HCT116 (cell line): ENCODE measurements at regions not wholly inside any gene's neighbourhood (a gene's known extent, or its start where the extent isn't known, plus 50 kb on each side); places are given as distances from the start of the nearest gene placed in this dataset.
A peak's percentile ranks its signal among the peaks of the same experiment; 100 is the strongest.
"Not testable (repeated sequence)": the region's sequence is repeated elsewhere in the genome, so short reads cannot be mapped to it uniquely, and the experiment has no call there.

Source experiments
- ATAC-seq: fragments of 200-7000 bp; cut with Tn5 transposase; 2 replicates; pipeline ENCODE4 v1.9.1; 2020; ENCODE audit warnings: mild to moderate bottlenecking, moderate library complexity
- BruUV-seq: library from RNA; stranded (reverse); fragments of 400-500 nt; replicated peaks from 2 replicates; lab custom pipeline; 2021; lab: Mats Ljungman, UMichigan
- CTCF ChIA-PET: fragments of 300-600 bp; sonication (Branson Sonifier 250); formaldehyde crosslinking; loops from one replicate; lab custom pipeline; 2021; ENCODE audit warnings: antibody characterized with exemption; lab: Charles Lee
- POLR2A ChIA-PET: fragments of 300-600, 350-600 bp; sonication (Branson Sonifier 250); formaldehyde crosslinking; loops from one replicate; lab custom pipeline; 2021; ENCODE audit warnings: antibody characterized with exemption; lab: Charles Lee
- RAD21 ChIA-PET, 2 experiments: fragments of 300-600 bp; sonication (Branson Sonifier 250); formaldehyde crosslinking; loops; one replicate each; lab custom pipeline; 2023; ENCODE audit warnings: low total read pairs in 2 of 2; ENCODE audit not compliant: uncharacterized antibody in 2 of 2, unreplicated experiment in 2 of 2, low non-redundant PET in 1 of 2; lab: Charles Lee
- DNase-seq: peaks from one replicate; pipeline ENCODE4 v3.0.0-alpha.2; 2010; ENCODE audit warnings: low read depth, low spot score
- H2AFZ ChIP-seq: fragments of 200-600 bp; shearing (Covaris generic), sonication (generic); 2 replicates; pipeline ENCODE4 v1.6.1; 2017; ENCODE audit warnings: low read depth, mixed run types, mixed read lengths, antibody characterized with exemption, low read length; ENCODE audit not compliant: poor library complexity, severe bottlenecking
- H3K27ac ChIP-seq: 2 replicates; pipeline ENCODE4 v1.5.1; 2012; ENCODE audit warnings: low read depth, low read length
- H3K27me3 ChIP-seq: fragments of 200-600 bp; sonication (generic); 2 replicates; pipeline ENCODE4 v1.6.1; 2016; ENCODE audit warnings: mixed run types, low read length, mixed read lengths; ENCODE audit not compliant: insufficient read depth
- H3K36me3 ChIP-seq, 2 experiments: fragments of 200-500 bp in 1 of 2; fragments of 200-600 bp in 1 of 2; sonication (Bioruptor generic) in 1 of 2; sonication (generic) in 1 of 2; 2 replicates each; pipeline versions ENCODE4 v1.5.1 to v1.6.1; 2014 to 2016; ENCODE audit warnings: low read length in 2 of 2, inconsistent platforms in 1 of 2, mixed read lengths in 1 of 2, mixed run types in 1 of 2; ENCODE audit not compliant: insufficient read depth in 2 of 2, control insufficient read depth in 1 of 2
- H3K4me1 ChIP-seq, 2 experiments: fragments of 200-600 bp in 1 of 2; sonication (generic) in 1 of 2; 2 replicates each; pipeline versions ENCODE4 v1.5.1 to v1.6.1; 2012 to 2017; ENCODE audit warnings: low read length in 2 of 2, inconsistent platforms in 1 of 2, mild to moderate bottlenecking in 1 of 2, mixed read lengths in 1 of 2, mixed run types in 1 of 2, moderate library complexity in 1 of 2; ENCODE audit not compliant: insufficient read depth in 2 of 2, control insufficient read depth in 1 of 2
- H3K4me2 ChIP-seq: fragments of 200-600 bp; sonication (generic); 2 replicates; pipeline ENCODE4 v1.6.1; 2017; ENCODE audit warnings: mixed run types, low read length, mixed read lengths
- H3K4me3 ChIP-seq, 2 experiments: fragments of 200-600 bp in 1 of 2; sonication (generic) in 1 of 2; replicated peaks in 1 of 2; 2 replicates each; pipeline ENCODE4 v1.5.1; 2011 to 2016; ENCODE audit warnings: low read length in 2 of 2, control low read depth in 1 of 2, low read depth in 1 of 2, mild to moderate bottlenecking in 1 of 2, mixed read lengths in 1 of 2, mixed run types in 1 of 2
- H3K79me2 ChIP-seq: fragments of 200-600 bp; sonication (generic); 2 replicates; pipeline ENCODE4 v1.6.1; 2017; ENCODE audit warnings: mild to moderate bottlenecking, mixed run types, low read length, moderate library complexity, mixed read lengths; ENCODE audit not compliant: insufficient read depth
- H3K9ac ChIP-seq: fragments of 200-600 bp; sonication (generic); 2 replicates; pipeline ENCODE4 v1.6.1; 2016; ENCODE audit warnings: low read length, mixed read lengths
- H3K9me2 ChIP-seq: fragments of 200-600 bp; sonication (generic), shearing (Covaris generic); 2 replicates; pipeline ENCODE4 v1.6.1; 2017; ENCODE audit warnings: mixed run types, mild to moderate bottlenecking, moderate library complexity; ENCODE audit not compliant: insufficient read depth
- H3K9me3 ChIP-seq, 2 experiments: fragments of 200-500 bp in 1 of 2; fragments of 200-600 bp in 1 of 2; sonication (Bioruptor generic) in 1 of 2; sonication (generic) in 1 of 2; 2 replicates each; pipeline ENCODE4 v1.6.1; 2014 to 2017; ENCODE audit warnings: low read length in 2 of 2, mixed read lengths in 2 of 2, inconsistent platforms in 1 of 2, low read depth in 1 of 2, mild to moderate bottlenecking in 1 of 2, mixed run types in 1 of 2, moderate library complexity in 1 of 2; ENCODE audit not compliant: control insufficient read depth in 1 of 2, insufficient read depth in 1 of 2
- H4K20me1 ChIP-seq: fragments of 200-600 bp; sonication (generic), shearing (Covaris generic); 2 replicates; pipeline ENCODE4 v1.6.1; 2017; ENCODE audit warnings: mixed run types, mild to moderate bottlenecking, moderate library complexity; ENCODE audit not compliant: insufficient read depth
- CBX3 ChIP-seq: IDR thresholded peaks from 2 replicates; pipeline ENCODE4 v1.6.1; 2012; ENCODE audit warnings: low read depth
- EZH2 ChIP-seq: fragments of 200-600 bp; sonication (generic); IDR thresholded peaks from 2 replicates; pipeline ENCODE4 v1.6.1; 2017; ENCODE audit warnings: antibody characterized with exemption, mixed run types
- EZH2phosphoT487 ChIP-seq: fragments of 200-600 bp; IDR thresholded peaks from 2 replicates; pipeline ENCODE4 v1.6.1; 2018; ENCODE audit warnings: antibody characterized with exemption, borderline replicate concordance
- FOSL1 ChIP-seq: IDR thresholded peaks from 2 replicates; pipeline ENCODE4 v1.6.1; 2012; ENCODE audit warnings: low read depth
- POLR2AphosphoS5 ChIP-seq: IDR thresholded peaks from 2 replicates; pipeline ENCODE4 v1.6.1; 2011; ENCODE audit warnings: mild to moderate bottlenecking, low read depth, low read length, moderate library complexity
- ZFX ChIP-seq: fragments of 450-650 bp; IDR thresholded peaks from 2 replicates; pipeline ENCODE4 v1.6.1; 2017
- intact Hi-C: fragments of 100-400 bp; cut with micrococcal nuclease; formaldehyde crosslinking; loops from 2 replicates; pipeline ENCODE4 v1.10.0; 2022
- TF ChIP-seq, protein P1 (sequence below): IDR thresholded peaks from 2 replicates; pipeline ENCODE4 v1.6.1; 2012
- TF ChIP-seq, protein P2 (sequence below): IDR thresholded peaks from 2 replicates; pipeline ENCODE4 v1.6.1; 2011; ENCODE audit warnings: mild to moderate bottlenecking, low read length, moderate library complexity; ENCODE audit not compliant: insufficient replicate concordance; ENCODE audit errors: extremely low read depth
- TF ChIP-seq, protein P3 (sequence below), 3 experiments: fragments of 200-600 bp in 1 of 3; sonication (generic) in 1 of 3; IDR thresholded peaks in 2 of 3; conservative IDR thresholded peaks in 1 of 3; 2 replicates each; pipeline ENCODE4 v1.5.1; 2012 to 2017; ENCODE audit warnings: low read depth in 2 of 3, low read length in 2 of 3, antibody characterized with exemption in 1 of 3, borderline replicate concordance in 1 of 3, control low read depth in 1 of 3, mild to moderate bottlenecking in 1 of 3, mixed read lengths in 1 of 3, mixed run types in 1 of 3, moderate library complexity in 1 of 3; ENCODE audit not compliant: insufficient read depth in 1 of 3

DNA sequence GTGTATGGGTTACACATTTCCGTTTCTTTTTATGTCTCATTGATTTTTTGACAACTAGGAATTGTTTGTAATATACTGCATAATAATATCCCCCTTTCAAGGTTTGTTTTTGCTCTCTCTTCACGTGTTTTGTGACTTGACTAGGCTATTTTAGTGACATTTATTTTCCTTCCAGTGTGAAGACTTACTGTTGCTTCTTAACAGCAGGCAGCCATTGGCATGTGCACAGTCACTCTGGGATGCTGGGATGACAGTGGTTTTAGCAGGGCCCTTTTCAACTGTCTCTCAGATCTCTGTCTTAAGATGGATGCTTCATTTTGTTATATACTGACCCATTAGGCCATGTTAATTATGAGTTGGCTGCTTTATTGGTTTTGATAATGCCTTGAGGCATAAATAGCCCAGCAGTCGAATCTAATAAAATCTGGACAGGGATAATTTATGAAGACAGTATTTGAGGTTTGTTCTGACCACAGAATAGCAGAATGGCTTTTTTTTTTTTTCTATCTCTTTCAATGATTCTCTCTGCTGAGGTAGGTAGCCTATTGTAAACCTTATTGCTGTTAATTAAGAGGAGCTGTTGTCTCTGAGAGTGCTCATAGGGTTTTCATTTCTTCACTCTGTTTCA is 536.0 kb downstream of the GABRG2 start (continued):
- no peak for TF ChIP-seq EZH2phosphoT487
- TF ChIP-seq, protein P1, sequence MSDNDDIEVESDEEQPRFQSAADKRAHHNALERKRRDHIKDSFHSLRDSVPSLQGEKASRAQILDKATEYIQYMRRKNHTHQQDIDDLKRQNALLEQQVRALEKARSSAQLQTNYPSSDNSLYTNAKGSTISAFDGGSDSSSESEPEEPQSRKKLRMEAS: no peak
- no peak for TF ChIP-seq FOSL1
- TF ChIP-seq POLR2AphosphoS5: no peak
- TF ChIP-seq ZFX: no peak
- no peak for TF ChIP-seq EZH2
- TF ChIP-seq, protein P2, sequence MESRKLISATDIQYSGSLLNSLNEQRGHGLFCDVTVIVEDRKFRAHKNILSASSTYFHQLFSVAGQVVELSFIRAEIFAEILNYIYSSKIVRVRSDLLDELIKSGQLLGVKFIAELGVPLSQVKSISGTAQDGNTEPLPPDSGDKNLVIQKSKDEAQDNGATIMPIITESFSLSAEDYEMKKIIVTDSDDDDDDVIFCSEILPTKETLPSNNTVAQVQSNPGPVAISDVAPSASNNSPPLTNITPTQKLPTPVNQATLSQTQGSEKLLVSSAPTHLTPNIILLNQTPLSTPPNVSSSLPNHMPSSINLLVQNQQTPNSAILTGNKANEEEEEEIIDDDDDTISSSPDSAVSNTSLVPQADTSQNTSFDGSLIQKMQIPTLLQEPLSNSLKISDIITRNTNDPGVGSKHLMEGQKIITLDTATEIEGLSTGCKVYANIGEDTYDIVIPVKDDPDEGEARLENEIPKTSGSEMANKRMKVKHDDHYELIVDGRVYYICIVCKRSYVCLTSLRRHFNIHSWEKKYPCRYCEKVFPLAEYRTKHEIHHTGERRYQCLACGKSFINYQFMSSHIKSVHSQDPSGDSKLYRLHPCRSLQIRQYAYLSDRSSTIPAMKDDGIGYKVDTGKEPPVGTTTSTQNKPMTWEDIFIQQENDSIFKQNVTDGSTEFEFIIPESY: no peak

DNA sequence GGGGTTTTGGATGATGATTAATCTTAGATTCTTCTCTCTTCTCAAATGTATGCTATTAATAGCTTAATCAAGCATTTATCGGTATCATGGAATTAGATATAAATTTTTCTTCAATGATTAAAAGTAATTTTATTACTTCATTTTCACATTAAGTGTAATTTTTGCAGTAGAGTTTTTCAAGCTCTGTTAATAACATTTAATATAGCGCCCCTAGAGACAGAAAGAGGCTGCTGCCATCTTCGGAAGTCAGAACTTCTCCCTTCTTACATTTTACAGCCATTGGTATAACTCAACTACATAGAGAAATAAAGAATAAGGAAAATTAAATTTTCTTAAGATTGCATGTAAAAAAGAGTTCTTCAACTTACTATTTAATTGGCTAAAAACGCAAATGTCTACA is 540.3 kb downstream of the GABRG2 start:
- no peak for ATAC-seq
- Histone ChIP-seq H3K4me2 (no peak overlapping the region), H3K9me3 (peaks cover 6 to 9% of the 10 kb centered on the region in 2 experiments; a peak in 2 of 4 replicates), H3K27me3 (no peaks in the 10 kb centered on the region), H3K4me3 (no peak overlapping the region), H3K36me3 (no peaks in the 10 kb centered on the region), H2AFZ (no peak overlapping the region)
- no peak for DNase-seq
- ChIA-PET POLR2A (no interaction called here), RAD21 (no interaction called here)
- no TSS peak for BruUV-seq
- intact Hi-C loops: no loop called here
- TF ChIP-seq CBX3: no peak
- TF ChIP-seq, protein P3, sequence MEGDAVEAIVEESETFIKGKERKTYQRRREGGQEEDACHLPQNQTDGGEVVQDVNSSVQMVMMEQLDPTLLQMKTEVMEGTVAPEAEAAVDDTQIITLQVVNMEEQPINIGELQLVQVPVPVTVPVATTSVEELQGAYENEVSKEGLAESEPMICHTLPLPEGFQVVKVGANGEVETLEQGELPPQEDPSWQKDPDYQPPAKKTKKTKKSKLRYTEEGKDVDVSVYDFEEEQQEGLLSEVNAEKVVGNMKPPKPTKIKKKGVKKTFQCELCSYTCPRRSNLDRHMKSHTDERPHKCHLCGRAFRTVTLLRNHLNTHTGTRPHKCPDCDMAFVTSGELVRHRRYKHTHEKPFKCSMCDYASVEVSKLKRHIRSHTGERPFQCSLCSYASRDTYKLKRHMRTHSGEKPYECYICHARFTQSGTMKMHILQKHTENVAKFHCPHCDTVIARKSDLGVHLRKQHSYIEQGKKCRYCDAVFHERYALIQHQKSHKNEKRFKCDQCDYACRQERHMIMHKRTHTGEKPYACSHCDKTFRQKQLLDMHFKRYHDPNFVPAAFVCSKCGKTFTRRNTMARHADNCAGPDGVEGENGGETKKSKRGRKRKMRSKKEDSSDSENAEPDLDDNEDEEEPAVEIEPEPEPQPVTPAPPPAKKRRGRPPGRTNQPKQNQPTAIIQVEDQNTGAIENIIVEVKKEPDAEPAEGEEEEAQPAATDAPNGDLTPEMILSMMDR (IDR thresholded peaks at IDR 0.05 in 2 of 3, conservative IDR thresholded peaks at IDR 0.05 in 1 of 3; ENCODE audit: borderline replicate concordance in 1 of 3, insufficient read depth in 1 of 3, low read depth in 2 of 3, low read length in 2 of 3): peak in 2 of 3 experiments; percentile 28 to 35; a peak in 3 of 6 replicates
- TF ChIP-seq, all 23 proteins: peak for 1
- Histone ChIP-seq H3K9ac (no peak overlapping the region), H3K27ac (no peak overlapping the region), H3K4me1 (no peaks in the 10 kb centered on the region), H4K20me1 (no peaks in the 10 kb centered on the region), H3K79me2 (no peaks in the 10 kb centered on the region), H3K9me2 (no peaks in the 10 kb centered on the region)
- CTCF ChIA-PET: no interaction called here

DNA sequence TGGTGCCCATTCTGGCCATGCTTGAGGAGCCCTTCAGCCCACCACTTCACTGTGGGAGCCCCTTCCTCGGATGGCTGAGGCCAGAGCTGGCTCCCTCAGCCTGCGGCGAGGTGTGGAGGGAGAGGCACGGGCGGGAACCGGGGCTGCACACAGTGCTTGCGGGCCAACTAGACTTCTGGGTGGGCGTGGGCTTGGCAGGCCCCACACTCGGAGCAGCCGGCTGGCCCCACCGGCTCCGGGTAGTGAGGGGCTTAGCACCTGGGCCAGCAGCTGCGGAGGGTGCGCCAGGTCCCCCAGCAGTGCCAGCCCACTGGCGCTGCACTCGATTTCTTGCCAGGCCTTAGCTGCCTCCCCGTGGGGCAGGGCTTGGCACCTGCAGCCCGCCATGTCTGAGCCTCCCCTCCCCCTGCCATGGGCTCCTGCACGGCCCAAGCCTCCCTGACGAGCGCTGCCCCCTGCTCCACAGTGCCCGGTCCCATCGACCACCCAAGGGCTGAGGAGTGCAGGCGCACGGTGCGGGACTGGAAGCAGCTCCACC is 554.2 kb downstream of the GABRG2 start:
- CTCF ChIA-PET, H3K27me3 ChIP-seq, RAD21 ChIA-PET, H3K27ac ChIP-seq, H3K79me2 ChIP-seq, ATAC-seq, H3K4me1 ChIP-seq, POLR2A ChIA-PET, H4K20me1 ChIP-seq, DNase-seq, H3K9ac ChIP-seq, H2AFZ ChIP-seq, H3K4me2 ChIP-seq, H3K9me2 ChIP-seq, H3K9me3 ChIP-seq, BruUV-seq, H3K4me3 ChIP-seq, H3K36me3 ChIP-seq, intact Hi-C loops: not testable (repeated sequence)
